ENCODE measurements at regions not wholly inside any gene's neighbourhood (a gene's known extent, or its start where the extent isn't known, plus 50 kb on each side); places are given as distances from the start of the nearest gene placed in this dataset.
A peak's percentile ranks its signal among the peaks of the same experiment; 100 is the strongest.
"Not testable (repeated sequence)": the region's sequence is repeated elsewhere in the genome, so short reads cannot be mapped to it uniquely, and the experiment has no call there.

DNA sequence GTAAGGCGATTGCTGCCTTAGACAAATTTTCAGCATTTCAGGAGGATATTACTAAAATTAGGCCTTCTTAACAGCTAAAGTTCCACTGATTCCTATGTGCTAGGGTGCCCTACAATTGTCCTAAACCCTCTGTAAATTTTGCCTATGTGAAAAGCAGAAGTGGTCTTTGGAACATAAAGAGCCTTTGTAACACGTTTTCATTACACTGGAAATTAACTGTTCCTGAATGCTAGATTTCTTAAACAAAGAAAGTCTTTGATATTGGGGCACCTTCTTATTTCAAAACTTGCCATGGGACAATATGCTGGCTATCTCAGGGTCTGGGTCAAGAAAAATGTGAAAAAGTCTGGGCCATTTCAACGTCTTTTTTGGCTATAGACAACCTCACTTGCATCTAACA lies 60.4 kb upstream of the MOCS2 start:
- H3K27ac ChIP-seq (ENCODE audit: low read depth, low read length, poor library complexity, severe bottlenecking): no peak overlapping the region
- intact Hi-C loops (cut with micrococcal nuclease; ENCODE audit: unreplicated experiment): loop anchor here (5.0 kb wide), 1 partner anchor 1057 kb away; no protein-coding TSS in a partner anchor
- CTCF ChIA-PET: interaction anchor here (1.0 kb wide), 1 partner anchor 311 kb away, joined by 3 read pairs; the partner anchor contains the start of gene FST
- H3K4me3 ChIP-seq (ENCODE audit: low read depth, low read length, poor library complexity, severe bottlenecking): no peak overlapping the region
- DNase-seq (ENCODE audit: low spot score): no peak
- H3K36me3 ChIP-seq (ENCODE audit: insufficient read depth, low read length, poor library complexity, severe bottlenecking): no peaks in the 10 kb centered on the region
- BruUV-seq (replicated peaks): no TSS peak
- H3K9me3 ChIP-seq (ENCODE audit: low read depth, low read length, poor library complexity, severe bottlenecking): no peaks in the 10 kb centered on the region
- H3K27me3 ChIP-seq (replicated peaks; ENCODE audit: insufficient read depth, low read depth, low read length, poor library complexity): no peaks in the 10 kb centered on the region
- H3K4me1 ChIP-seq (ENCODE audit: insufficient read depth, low read length, poor library complexity, severe bottlenecking): no peaks in the 10 kb centered on the region
- TF ChIP-seq CTCF (conservative IDR thresholded peaks at IDR 0.05; ENCODE audit: low read depth, low read length): no peak
- no peak for TF ChIP-seq EZH2 (IDR thresholded peaks at IDR 0.05; ENCODE audit: borderline replicate concordance, low read depth, low read length, poor library complexity, severe bottlenecking)
- POLR2A ChIA-PET (ENCODE audit: low non-redundant PET): no interaction called here

DNA sequence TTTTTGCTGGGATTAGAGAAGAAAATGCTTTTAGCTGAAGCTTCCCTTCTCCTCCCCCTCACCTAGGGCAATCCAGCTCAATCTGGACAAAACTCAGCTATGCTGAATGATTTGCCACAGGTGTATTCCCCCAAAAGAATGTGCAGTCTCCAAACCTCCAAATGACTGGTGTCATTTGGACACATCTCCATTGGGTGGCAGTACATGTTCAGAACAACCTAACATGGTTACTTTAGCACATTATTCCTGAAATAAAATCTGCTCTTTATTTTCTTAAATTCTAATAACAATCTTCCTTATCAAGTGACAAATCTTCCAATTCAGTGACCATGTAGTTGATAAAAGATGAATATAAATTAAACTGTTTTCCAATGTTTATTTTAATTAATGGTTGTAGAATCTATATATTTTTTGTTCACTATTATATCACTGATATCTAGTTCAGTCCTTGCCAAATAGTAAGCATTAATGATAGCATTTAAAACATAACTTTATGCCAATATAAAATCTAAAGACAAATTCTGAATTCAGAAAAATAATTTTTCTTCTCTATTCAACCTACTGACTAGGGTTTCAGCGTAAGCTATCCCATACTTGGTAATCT lies 61.3 kb upstream of the MOCS2 start:
- H3K4me1 ChIP-seq (ENCODE audit: insufficient read depth, low read length, poor library complexity, severe bottlenecking): no peaks in the 10 kb centered on the region
- no peaks in the 10 kb centered on the region for H3K27me3 ChIP-seq (replicated peaks; ENCODE audit: insufficient read depth, low read depth, low read length, poor library complexity)
- intact Hi-C loops (cut with micrococcal nuclease; ENCODE audit: unreplicated experiment): loop anchor here (5.0 kb wide), 1 partner anchor 1056 kb away; no protein-coding TSS in a partner anchor
- no TSS peak for BruUV-seq (replicated peaks)
- H3K36me3 ChIP-seq (ENCODE audit: insufficient read depth, low read length, poor library complexity, severe bottlenecking): no peaks in the 10 kb centered on the region
- H3K4me3 ChIP-seq (ENCODE audit: low read depth, low read length, poor library complexity, severe bottlenecking): no peak overlapping the region
- POLR2A ChIA-PET (ENCODE audit: low non-redundant PET): no interaction called here
- CTCF ChIA-PET: interaction anchor here (0.6 kb wide), 1 partner anchor 260 kb away, joined by 8 read pairs; no protein-coding TSS in a partner anchor
- no peaks in the 10 kb centered on the region for H3K9me3 ChIP-seq (ENCODE audit: low read depth, low read length, poor library complexity, severe bottlenecking)
- peak; percentile 65 for TF ChIP-seq CTCF (conservative IDR thresholded peaks at IDR 0.05; ENCODE audit: low read depth, low read length)
- TF ChIP-seq EZH2 (IDR thresholded peaks at IDR 0.05; ENCODE audit: borderline replicate concordance, low read depth, low read length, poor library complexity, severe bottlenecking): no peak
- H3K27ac ChIP-seq (ENCODE audit: low read depth, low read length, poor library complexity, severe bottlenecking): no peak overlapping the region
- peak; percentile 17 for DNase-seq (ENCODE audit: low spot score)

- H3K36me3 ChIP-seq (ENCODE audit: insufficient read depth, low read length, poor library complexity, severe bottlenecking); H3K4me1 ChIP-seq (ENCODE audit: insufficient read depth, low read length, poor library complexity, severe bottlenecking); H3K27me3 ChIP-seq (replicated peaks; ENCODE audit: insufficient read depth, low read depth, low read length, poor library complexity); BruUV-seq (replicated peaks); H3K4me3 ChIP-seq (ENCODE audit: low read depth, low read length, poor library complexity, severe bottlenecking); POLR2A ChIA-PET (ENCODE audit: low non-redundant PET); DNase-seq (ENCODE audit: low spot score); H3K27ac ChIP-seq (ENCODE audit: low read depth, low read length, poor library complexity, severe bottlenecking); H3K9me3 ChIP-seq (ENCODE audit: low read depth, low read length, poor library complexity, severe bottlenecking); CTCF ChIA-PET: not testable (repeated sequence)
- intact Hi-C loops (cut with micrococcal nuclease; ENCODE audit: unreplicated experiment): loop anchor here (5.0 kb wide), 1 partner anchor 1055 kb away; no protein-coding TSS in a partner anchor
These were observed 62.5 kb upstream of the MOCS2 start for GRCh38 chr5:53172073-53172472.

DNA sequence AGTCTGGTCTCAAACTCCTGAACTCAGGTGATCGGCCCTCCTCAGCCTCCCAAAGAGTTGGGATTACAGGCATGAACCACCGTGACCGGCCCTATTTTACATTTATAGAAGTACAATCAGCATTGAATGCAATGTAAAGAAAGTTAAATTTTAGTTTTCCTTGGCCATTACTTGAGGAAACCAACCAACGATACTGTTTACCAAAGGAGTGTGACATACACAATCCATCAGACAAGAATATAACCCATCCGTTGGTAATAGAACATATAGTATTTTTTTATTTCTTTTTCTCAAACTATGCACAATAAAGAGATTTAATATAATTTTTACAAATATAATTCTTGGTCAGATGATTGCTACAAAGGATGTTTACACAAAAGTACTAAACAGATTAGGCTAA lies 63.1 kb upstream of the MOCS2 start:
- ChIA-PET CTCF (no interaction called here), POLR2A (ENCODE audit: low non-redundant PET) (no interaction called here)
- no peaks in the 10 kb centered on the region for H3K4me1 ChIP-seq (ENCODE audit: insufficient read depth, low read length, poor library complexity, severe bottlenecking)
- H3K36me3 ChIP-seq (ENCODE audit: insufficient read depth, low read length, poor library complexity, severe bottlenecking): no peaks in the 10 kb centered on the region
- H3K9me3 ChIP-seq (ENCODE audit: low read depth, low read length, poor library complexity, severe bottlenecking): no peaks in the 10 kb centered on the region
- no peaks in the 10 kb centered on the region for H3K27me3 ChIP-seq (replicated peaks; ENCODE audit: insufficient read depth, low read depth, low read length, poor library complexity)
- TF ChIP-seq EZH2 (IDR thresholded peaks at IDR 0.05; ENCODE audit: borderline replicate concordance, low read depth, low read length, poor library complexity, severe bottlenecking): no peak
- no peak for TF ChIP-seq CTCF (conservative IDR thresholded peaks at IDR 0.05; ENCODE audit: low read depth, low read length)
- H3K4me3 ChIP-seq (ENCODE audit: low read depth, low read length, poor library complexity, severe bottlenecking): no peak overlapping the region
- intact Hi-C loops (cut with micrococcal nuclease; ENCODE audit: unreplicated experiment): loop anchor here (5.0 kb wide), 1 partner anchor 1055 kb away; no protein-coding TSS in a partner anchor
- no peak overlapping the region for H3K27ac ChIP-seq (ENCODE audit: low read depth, low read length, poor library complexity, severe bottlenecking)
- DNase-seq (ENCODE audit: low spot score): no peak
- BruUV-seq (replicated peaks): no TSS peak
